Stimulated activated CD4-positive, alpha-beta T cell treated with anti-CD3 and anti-CD28 coated beads, Interleukin-1b, Interleukin-23, amount 100 ng/mL, for 48 hours (primary cell): ENCODE measurements at regions not wholly inside any gene's neighbourhood (a gene's known extent, or its start where the extent isn't known, plus 50 kb on each side); places are given as distances from the start of the nearest gene placed in this dataset.

Experiments
- DNase-seq: peaks from one replicate; pipeline ENCODE4 v3.0.0-alpha.2; 2020

DNA sequence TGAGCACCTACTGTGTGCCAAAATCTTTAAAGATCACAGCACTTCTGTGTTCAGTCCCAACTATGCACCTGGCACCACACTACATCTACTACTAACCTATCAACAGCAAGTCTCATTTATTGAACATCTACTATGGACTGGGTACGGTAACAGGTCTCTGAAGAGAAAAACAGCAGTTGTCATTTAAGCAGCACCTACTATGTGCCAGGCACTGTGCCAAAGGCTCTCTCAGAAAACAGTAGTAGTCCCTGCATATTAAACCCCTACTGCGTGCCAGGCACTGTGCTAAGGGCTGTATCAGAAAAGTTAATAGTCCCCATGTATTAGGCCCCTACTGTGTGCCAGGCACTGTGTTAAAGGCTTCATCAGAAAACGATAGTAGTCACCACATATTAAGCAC lies 106.2 kb downstream of the PTPRS start:
- no peak for DNase-seq

GRCh38 chr19:5232798-5233505 lies 107.7 kb downstream of the PTPRS start:
- DNase-seq = no peak

DNA sequence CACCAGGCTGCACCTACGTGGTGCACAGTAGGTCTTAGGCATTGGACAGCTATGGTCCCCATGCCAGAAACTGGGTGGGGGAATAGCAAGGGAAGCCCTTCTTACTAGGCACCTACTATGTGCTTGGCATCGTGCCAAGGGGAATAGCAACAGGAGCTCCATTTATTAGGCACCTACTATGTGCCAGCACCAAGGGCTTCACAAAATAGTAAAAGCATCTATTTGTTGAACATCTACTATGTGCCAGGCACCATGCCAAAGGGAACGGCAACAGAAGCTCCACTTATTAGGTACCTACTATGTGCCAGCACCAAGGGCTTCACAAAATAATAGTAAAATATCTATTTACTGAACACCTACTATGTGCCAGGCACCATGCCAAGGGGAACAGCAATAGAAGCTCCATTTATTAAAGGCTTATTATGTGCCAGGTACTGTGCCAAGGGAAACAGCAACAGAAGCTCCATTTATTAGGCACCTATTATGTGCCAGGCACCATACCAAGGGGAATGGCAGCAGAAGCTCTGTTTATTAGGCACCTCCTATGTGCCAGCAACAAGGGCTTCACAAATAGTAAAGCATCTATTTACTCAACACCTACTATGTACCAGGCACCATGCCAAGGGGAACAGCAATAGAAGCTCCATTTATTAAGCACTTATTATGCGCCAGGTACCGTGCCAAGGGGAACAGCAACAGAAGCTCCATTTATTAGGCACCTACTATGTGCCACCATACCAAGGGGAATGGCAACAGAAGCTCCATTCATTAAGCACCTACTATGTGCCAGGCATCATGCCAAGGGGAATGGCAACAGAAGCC lies 108.5 kb downstream of the PTPRS start:
- no peak for DNase-seq

- DNase-seq = no peak
Measured at GRCh38 chr19:5230730-5231555, 109.7 kb downstream of the PTPRS start.

GRCh38 chr19:5229778-5230335 lies 110.8 kb downstream of the PTPRS start:
- DNase-seq = no peak

DNA sequence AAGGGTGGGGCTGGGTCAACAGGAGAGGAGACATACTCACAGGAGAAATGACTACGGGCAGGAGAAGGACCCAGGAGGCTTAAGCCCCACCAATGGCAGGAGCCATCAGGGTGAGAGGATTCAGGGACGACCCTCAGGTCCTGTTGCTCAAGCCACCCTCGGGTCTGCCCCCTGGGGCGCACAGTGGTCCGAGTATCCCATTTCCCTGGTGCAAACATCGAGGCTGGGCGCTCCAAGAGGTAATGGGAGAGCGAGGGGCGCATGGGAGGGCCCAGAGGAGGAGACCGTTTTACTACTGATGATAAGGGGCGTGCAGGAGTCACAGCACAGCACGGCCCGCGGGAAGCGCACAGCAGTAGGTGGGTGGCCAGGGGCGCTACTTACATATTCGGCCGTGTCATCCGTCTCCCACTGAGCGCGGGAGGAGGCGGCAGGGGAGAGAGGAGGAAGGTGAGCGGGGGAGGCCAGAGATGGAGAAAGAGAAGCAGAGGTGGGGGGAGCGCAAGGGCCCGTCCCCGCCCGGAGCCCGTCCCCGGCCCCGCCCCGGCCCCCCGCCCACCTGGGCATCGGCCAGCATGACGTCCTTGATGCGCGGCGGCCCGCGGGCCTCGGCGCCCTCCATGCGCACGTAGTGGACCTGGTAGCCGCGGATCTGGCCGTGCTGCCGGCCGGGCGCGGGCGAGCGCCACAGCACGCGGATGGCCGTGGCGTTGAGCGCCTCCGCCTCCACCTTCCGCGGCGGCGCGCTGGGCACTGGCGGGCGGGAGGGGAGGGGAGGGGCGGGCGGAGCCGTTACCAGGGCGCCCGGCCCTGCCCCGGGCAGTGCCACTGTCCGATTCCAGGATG lies 111.5 kb downstream of the PTPRS start:
- no peak for DNase-seq

- no peak for DNase-seq
Measured at GRCh38 chr19:5228490-5228889, 112.1 kb downstream of the PTPRS start.

DNA sequence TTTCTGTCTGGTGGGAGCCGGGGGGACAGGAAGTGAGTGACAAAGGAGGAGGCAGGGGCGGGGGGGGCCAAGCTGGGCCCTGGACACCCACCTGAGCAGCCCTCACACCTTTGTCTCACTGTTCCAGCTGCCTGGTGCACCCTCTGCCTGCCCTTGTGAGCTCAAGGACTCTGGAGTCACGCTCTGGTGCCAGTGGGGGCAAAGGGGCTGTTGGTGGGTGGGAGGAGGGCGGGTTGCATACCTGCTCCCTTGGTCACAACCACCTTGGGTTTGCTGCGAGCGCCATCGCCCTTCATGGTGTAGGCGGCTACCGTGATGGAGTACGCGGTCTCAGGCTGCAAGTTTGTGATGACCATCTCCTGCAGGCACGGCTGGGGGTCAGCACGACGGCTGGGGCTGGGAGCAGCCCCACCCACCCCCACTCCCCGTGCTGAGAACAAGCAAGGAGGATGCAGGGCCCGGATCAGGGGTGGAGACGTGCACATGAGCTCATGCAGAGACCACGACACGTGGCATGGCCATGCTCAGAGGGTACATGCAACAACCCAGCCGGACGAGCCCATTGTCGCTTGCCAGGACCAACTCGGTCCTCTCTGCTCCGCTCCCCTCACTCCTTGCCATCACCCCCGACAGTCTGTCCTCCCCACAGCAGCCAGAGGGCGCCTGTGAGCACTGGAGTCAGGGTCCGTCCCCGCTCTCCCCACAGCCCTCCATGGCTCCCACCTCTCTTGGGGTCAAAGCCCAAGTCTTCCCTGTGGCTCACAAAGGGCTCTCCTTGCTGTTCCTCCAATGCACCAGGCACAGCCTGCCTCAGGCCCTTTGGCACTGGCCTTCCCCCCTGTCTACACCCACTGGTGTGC lies 114.9 kb downstream of the PTPRS start:
- no peak for DNase-seq

- no peak for DNase-seq
Measured at GRCh38 chr19:5224480-5224879, 116.1 kb downstream of the PTPRS start.

DNA sequence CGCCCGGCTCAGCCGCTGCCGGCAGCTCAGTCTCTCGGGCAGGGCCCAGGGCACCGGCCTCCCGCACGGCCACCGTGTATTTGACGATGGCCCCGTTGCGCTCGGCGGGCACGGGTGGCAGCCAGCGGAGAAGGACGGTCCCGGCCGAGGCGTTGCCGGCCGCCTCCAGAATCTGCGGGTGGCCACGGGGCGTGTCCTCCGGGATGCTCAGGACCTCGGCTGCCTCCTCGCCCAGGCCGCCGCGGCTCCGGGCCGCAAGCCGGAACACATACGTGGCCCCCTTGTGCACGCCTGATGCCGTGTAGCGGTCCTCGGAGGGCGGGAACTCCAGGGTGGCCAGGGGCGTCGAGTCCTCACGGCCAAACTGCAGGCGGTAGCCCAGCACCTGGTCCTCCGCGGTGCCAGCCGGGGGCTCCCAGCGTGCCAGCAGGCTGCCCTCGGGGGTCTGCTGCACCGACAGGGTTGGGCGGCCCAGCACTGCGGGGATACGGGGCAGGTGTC lies 117.7 kb downstream of the PTPRS start:
- DNase-seq = no peak

GRCh38 chr19:5222178-5222577 lies 118.4 kb downstream of the PTPRS start:
- no peak for DNase-seq

DNA sequence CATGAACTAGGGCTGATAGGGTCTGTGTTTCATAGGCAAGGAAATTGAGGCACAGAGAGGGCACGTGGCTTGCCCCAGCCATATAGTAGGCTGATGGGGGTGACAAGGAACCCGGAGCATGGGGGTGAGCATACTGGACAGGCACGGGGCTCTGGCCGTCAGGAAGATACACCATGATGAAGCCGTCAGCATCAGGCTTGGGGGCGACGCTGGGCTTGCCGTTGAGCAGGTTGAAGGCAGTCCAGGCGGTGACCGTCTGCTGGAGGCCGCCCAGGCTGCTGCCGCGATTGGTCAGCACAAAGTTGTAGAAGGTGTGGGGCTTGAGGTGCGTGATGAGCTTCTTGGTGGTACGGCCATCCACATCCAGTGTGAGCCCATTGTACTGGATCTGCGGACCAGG lies 119.7 kb downstream of the PTPRS start:
- DNase-seq = no peak

GRCh38 chr19:5220361-5220760 lies 120.3 kb downstream of the PTPRS start:
- no peak for DNase-seq

GRCh38 chr19:5219551-5220304 lies 120.9 kb downstream of the PTPRS start:
- DNase-seq = no peak

DNA sequence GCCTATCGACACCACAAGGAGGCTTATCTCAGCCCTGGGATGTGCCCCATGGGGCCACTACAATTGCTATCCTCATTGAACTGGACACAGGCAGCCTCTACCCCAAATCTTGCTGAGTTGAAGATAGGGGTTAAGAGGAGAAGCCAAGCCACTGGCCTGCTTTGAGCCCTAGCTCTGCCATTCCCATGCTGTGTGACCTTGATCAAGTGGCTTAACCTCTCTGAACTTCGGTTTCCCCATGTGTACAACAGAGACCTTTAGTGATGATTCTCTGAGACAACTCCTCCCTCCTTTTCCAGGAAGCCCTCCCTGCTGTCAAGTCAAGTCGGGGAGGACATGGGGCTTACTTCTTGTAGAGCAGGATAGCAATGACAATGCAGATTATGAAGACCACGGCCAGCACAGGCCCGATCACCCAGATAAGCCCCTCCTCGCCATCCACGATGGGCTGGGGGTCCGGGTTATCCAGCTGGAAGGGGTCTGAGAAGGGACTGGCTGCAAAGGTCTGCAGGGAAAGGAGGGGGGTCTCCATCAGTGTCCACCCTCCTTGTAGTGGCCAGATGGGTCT lies 121.6 kb downstream of the PTPRS start:
- no peak for DNase-seq

- no peak for DNase-seq
Measured at GRCh38 chr19:5218255-5218855, 122.3 kb downstream of the PTPRS start.

DNA sequence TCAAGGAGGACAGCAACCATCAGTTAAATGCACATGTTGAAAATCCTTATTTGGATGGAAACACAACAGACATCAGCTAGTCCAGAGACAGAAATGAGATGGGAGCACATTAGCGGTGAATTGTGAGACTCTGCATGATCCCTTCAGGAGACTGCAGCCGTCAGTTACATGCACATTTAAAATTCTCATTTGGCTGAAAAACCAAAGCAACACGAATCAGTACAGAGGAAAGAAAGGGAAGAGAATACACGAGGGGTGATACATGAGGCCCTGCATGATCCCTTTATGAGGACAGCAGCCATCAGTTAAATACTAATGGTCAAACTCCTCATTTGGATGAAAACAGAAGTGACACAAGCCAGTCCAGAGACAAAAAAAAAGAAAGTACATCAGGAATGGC lies 123.4 kb downstream of the PTPRS start:
- DNase-seq = no peak

DNA sequence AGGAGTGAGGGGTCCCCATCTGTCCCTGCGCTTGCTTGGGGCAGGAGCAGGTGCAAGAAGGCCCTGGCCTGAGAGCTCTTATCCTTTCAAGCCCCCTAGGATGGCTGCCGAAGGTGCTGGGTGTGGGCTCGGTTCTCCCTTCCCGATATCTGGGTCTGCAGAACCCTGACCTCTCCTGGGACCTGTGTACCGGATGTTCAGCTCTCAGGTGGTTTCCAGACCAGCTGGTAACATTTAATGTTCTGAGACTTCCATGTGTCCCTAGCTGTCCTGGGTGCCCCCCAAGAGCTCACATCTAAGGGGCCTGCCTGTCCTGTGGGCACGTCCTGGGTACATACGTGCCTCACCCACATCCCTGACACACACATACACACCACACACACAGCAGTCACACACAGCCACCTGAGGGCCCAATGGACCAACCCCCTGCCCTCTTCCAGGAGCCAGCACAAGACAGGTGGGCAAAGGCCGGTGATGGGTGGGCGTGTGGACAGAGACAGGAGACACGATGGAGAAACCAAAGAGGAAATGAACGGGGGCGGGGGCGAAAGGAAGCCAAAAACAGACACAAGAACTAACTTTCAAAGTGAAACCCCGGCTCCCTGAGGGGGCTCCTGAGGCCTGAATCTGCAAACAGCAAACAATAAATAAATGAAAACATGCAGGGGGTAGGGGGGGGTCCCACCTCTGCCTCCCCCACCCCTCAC lies 124.3 kb downstream of the PTPRS start:
- no peak for DNase-seq

DNA sequence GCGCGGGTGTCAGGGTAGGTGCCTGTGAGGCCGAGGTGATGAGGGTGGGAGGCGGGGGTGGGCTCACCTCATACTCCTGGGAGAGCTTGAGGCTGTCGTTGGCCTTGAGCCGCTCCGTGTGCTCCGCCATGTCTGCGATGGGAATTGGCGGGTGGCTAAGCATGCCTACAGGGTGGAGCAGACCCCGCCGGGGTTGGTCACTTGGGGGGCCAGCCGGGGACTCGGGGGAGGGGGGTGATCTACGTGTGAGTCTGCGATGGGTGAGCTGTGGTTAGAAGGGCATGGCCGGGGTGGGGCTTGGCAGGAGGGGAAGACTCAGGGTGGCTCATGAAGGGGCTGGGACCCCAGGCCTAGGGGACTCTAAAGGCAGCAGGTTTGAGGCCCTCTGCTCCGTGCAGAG lies 125.2 kb downstream of the PTPRS start:
- DNase-seq = no peak
